ENCODE measurements at regions not wholly inside any gene's neighbourhood (a gene's known extent, or its start where the extent isn't known, plus 50 kb on each side); places are given as distances from the start of the nearest gene placed in this dataset.
A peak's percentile ranks its signal among the peaks of the same experiment; 100 is the strongest.

DNA sequence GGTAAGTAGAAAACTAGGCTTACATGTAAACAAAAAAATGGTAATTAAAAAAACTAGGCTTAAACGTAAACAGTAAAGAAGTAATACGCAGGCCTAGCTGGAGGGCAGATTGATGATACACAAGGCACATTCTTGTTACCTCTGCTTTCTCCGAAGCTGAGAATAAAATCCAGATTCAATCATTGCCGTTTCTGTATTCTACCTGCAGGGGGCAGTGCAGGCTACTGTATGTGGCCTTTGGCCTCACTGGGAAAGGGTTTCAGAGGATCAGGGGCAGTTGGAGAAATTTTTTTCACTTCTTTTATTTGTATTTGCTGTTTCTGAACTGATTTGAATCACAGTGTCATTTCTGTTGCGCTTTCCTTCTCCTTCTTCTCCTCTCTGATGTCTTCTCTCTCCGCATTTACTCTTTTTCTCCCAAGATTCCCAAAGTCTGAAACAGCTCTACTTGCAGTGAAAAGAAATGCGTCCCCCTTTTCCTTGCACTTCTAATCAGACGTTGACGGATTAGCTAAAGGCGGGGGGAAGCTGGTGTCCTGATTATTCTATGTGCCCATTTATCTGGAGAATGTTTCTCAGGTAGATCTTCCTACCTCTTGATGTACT lies 67.1 kb upstream of the MCTP2 start:
- peak; percentile 7; the same call in 1 of the 2 replicates for TF ChIP-seq GATA2 (IDR thresholded peaks at IDR 0.05; ENCODE audit: low read depth, low read length)
- TF ChIP-seq GATA3 (IDR thresholded peaks at IDR 0.05; ENCODE audit: low read depth, low read length): no peak

Data from SH-SY5Y (cell line).